Vagina (tissue), 2 donors: ENCODE measurements at regions not wholly inside any gene's neighbourhood (a gene's known extent, or its start where the extent isn't known, plus 50 kb on each side); places are given as distances from the start of the nearest gene placed in this dataset.

ENCODE experiments used
- POLR2A ChIP-seq, 2 donors: fragments of 450-650 bp; IDR thresholded peaks; one replicate each; pipeline ENCODE4 v1.6.1; 2017; ENCODE audit warnings: antibody characterized with exemption in 2 of 2, mild to moderate bottlenecking in 2 of 2, moderate library complexity in 2 of 2
- TF ChIP-seq, protein P1 (sequence below), 3 experiments: fragments of 450-650 bp in 2 of 3; fragments of 200-600 bp in 1 of 3; sonication (generic) in 1 of 3; IDR thresholded peaks; one replicate each; pipeline ENCODE4 v1.5.1; 2017 to 2019; ENCODE audit warnings: antibody characterized with exemption in 3 of 3, mild to moderate bottlenecking in 2 of 3, moderate library complexity in 2 of 3

GRCh38 chr19:34120141-34120540 lies 52.2 kb upstream of the LSM14A start:
- TF ChIP-seq, protein P1, sequence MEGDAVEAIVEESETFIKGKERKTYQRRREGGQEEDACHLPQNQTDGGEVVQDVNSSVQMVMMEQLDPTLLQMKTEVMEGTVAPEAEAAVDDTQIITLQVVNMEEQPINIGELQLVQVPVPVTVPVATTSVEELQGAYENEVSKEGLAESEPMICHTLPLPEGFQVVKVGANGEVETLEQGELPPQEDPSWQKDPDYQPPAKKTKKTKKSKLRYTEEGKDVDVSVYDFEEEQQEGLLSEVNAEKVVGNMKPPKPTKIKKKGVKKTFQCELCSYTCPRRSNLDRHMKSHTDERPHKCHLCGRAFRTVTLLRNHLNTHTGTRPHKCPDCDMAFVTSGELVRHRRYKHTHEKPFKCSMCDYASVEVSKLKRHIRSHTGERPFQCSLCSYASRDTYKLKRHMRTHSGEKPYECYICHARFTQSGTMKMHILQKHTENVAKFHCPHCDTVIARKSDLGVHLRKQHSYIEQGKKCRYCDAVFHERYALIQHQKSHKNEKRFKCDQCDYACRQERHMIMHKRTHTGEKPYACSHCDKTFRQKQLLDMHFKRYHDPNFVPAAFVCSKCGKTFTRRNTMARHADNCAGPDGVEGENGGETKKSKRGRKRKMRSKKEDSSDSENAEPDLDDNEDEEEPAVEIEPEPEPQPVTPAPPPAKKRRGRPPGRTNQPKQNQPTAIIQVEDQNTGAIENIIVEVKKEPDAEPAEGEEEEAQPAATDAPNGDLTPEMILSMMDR (IDR thresholded peaks at IDR 0.05): no peak
- no peak for TF ChIP-seq POLR2A (IDR thresholded peaks at IDR 0.05)
